ENCODE measurements at regions not wholly inside any gene's neighbourhood (a gene's known extent, or its start where the extent isn't known, plus 50 kb on each side); places are given as distances from the start of the nearest gene placed in this dataset.

DNA sequence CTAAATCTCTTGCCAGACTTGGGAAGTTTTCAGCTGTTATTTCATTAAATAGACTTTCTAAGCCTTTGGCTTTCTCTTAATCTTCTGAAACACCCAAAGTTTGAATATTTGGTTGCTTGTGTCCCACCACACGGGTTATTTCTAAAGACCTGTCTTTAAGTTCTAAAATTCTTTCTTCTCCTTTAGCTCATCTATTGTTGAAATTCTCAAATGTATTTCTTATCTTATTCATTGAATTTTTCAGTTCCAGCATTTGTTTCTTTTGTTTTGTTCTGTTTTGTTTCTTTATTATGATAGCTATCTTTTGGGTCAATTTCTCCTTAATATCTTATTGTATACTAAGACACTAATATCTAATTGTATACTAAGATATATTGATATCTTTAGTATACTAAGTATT lies 97.0 kb downstream of the ARRDC4 start (continued):
- TF ChIP-seq, protein P1, sequence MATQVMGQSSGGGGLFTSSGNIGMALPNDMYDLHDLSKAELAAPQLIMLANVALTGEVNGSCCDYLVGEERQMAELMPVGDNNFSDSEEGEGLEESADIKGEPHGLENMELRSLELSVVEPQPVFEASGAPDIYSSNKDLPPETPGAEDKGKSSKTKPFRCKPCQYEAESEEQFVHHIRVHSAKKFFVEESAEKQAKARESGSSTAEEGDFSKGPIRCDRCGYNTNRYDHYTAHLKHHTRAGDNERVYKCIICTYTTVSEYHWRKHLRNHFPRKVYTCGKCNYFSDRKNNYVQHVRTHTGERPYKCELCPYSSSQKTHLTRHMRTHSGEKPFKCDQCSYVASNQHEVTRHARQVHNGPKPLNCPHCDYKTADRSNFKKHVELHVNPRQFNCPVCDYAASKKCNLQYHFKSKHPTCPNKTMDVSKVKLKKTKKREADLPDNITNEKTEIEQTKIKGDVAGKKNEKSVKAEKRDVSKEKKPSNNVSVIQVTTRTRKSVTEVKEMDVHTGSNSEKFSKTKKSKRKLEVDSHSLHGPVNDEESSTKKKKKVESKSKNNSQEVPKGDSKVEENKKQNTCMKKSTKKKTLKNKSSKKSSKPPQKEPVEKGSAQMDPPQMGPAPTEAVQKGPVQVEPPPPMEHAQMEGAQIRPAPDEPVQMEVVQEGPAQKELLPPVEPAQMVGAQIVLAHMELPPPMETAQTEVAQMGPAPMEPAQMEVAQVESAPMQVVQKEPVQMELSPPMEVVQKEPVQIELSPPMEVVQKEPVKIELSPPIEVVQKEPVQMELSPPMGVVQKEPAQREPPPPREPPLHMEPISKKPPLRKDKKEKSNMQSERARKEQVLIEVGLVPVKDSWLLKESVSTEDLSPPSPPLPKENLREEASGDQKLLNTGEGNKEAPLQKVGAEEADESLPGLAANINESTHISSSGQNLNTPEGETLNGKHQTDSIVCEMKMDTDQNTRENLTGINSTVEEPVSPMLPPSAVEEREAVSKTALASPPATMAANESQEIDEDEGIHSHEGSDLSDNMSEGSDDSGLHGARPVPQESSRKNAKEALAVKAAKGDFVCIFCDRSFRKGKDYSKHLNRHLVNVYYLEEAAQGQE (IDR thresholded peaks at IDR 0.05), result no peak
- TF ChIP-seq EP300 (IDR thresholded peaks at IDR 0.05) (no peak), JUN (IDR thresholded peaks at IDR 0.05) (no peak)

DNA sequence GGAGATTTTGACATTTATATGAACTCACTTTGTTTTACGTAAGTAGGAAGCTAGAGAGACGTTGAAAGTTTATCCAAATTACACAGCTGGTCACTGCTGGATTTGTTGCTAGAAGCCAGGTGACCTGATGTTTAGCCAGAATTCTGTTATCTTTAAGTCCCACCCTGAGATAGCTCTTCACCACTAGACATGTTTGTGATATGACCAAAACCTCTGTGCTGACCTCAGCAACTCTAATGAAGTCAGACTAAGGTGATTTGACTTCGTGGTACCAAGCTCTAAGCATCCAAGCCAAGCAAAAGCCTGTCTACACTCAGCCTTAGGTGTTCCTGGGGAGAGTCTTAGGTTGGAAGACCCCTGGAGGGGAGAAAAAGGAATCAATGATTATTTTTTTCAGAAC lies 102.4 kb downstream of the ARRDC4 start:
- Histone ChIP-seq H3K4me1 (no peaks in the 10 kb centered on the region), H3K4me2 (no peak overlapping the region), H3K4me3 (no peak overlapping the region), H3K27ac (no peak overlapping the region), H3K9me3 (no peaks in the 10 kb centered on the region)
- WGBS (ENCODE audit: missing lambda C conversion rate), result 11% methylated on average over 3 of the region's 3 CpGs
- ATAC-seq (no peak), DNase-seq (ENCODE audit: low read depth in 1 of 2, low spot score in 1 of 2) (no peak), FAIRE-seq (no peak)
- ChIA-PET POLR2A (no interaction called here), CTCF (no interaction called here)
- TF ChIP-seq MAFK (IDR thresholded peaks at IDR 0.05; ENCODE audit: partially characterized antibody) (peak; percentile 62), ESRRA (IDR thresholded peaks at IDR 0.05; ENCODE audit: borderline replicate concordance, low read length) (no peak)

DNA sequence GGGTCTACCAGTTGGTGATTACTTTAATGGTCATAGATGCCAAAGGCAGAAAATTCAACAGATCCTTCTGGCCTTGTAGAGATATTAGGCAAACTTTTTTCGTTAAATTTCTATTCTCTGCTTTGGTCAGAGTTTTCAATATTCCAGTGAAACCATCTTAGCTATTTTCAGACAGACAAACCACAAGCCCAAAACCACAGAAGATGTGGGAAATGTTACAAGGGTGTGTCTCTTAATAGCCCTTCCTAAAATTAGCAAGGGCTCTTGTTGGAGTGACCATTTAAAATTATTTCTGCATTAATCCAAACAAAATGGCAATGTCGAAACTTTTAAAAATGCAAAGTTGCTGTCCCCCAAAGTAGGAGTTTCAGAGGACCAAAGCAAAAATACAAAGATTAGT lies 102.8 kb downstream of the ARRDC4 start:
- Histone ChIP-seq H3K27ac (no peak overlapping the region), H3K4me1 (no peaks in the 10 kb centered on the region), H3K4me2 (no peak overlapping the region), H3K4me3 (no peak overlapping the region), H3K9me3 (no peaks in the 10 kb centered on the region)
- CTCF ChIA-PET, result interaction anchor here (1.0 kb wide), 1 partner anchor 23 kb away, joined by 3 read pairs; no protein-coding TSS in a partner anchor
- DNase-seq (ENCODE audit: low read depth in 1 of 2, low spot score in 1 of 2), result no peak
- FAIRE-seq, result no peak
- TF ChIP-seq MYC (IDR thresholded peaks at IDR 0.05; ENCODE audit: borderline replicate concordance, low read length) (no peak), ZFP36 (IDR thresholded peaks at IDR 0.05; ENCODE audit: borderline replicate concordance, partially characterized antibody) (no peak), NPAS2 (CRISPR knock-in tag; IDR thresholded peaks at IDR 0.05; ENCODE audit: borderline replicate concordance) (no peak), GATA3 (IDR thresholded peaks at IDR 0.05; ENCODE audit: borderline replicate concordance) (no peak), POLR2A (IDR thresholded peaks at IDR 0.05; ENCODE audit: low read length) (no peak), TFCP2L1 (CRISPR knock-in tag; IDR thresholded peaks at IDR 0.05) (no peak)
- POLR2A ChIA-PET, result no interaction called here
- 3% methylated on average over 2 of the region's 2 CpGs for WGBS (ENCODE audit: missing lambda C conversion rate)
- no peak for ATAC-seq

DNA sequence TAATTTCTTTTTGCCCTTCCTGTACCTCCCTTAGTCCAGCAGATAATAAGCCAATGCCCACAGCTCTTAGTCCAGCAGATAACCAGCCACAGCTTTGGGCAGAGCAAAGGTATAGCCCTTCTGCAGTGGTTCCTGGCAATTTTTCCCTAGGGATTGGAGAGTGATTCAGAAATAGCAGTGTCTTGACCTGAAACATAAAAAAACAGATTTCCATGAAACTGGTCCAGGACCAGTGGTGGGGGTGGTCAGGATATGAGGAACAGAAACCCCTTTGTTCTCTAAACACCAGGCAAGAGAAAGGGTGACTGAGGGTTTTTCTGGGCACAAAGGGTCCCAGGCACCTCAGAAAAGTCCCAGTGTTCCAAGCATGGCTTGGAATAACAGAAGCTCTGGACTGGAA lies 103.4 kb downstream of the ARRDC4 start:
- CTCF ChIA-PET, result interaction anchor here (1.0 kb wide), 1 partner anchor 22 kb away, joined by 3 read pairs; no protein-coding TSS in a partner anchor
- POLR2A ChIA-PET, result no interaction called here
- TF ChIP-seq FOSL2 (IDR thresholded peaks at IDR 0.05) (no peak), FOSL2 (CRISPR knock-in tag; IDR thresholded peaks at IDR 0.05) (no peak), CEBPB (IDR thresholded peaks at IDR 0.05) (no peak), SREBF2 (IDR thresholded peaks at IDR 0.05) (no peak), FOXS1 (CRISPR knock-in tag; IDR thresholded peaks at IDR 0.05) (no peak), ZC3H11A (IDR thresholded peaks at IDR 0.05) (no peak), MAZ (IDR thresholded peaks at IDR 0.05; ENCODE audit: borderline replicate concordance, low read depth, low read length) (no peak)
- TF ChIP-seq, protein P1 (IDR thresholded peaks at IDR 0.05), result no peak
- TF ChIP-seq, protein P2, sequence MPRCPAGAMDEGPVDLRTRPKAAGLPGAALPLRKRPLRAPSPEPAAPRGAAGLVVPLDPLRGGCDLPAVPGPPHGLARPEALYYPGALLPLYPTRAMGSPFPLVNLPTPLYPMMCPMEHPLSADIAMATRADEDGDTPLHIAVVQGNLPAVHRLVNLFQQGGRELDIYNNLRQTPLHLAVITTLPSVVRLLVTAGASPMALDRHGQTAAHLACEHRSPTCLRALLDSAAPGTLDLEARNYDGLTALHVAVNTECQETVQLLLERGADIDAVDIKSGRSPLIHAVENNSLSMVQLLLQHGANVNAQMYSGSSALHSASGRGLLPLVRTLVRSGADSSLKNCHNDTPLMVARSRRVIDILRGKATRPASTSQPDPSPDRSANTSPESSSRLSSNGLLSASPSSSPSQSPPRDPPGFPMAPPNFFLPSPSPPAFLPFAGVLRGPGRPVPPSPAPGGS (IDR thresholded peaks at IDR 0.05), result no peak
- TF ChIP-seq, protein P3, sequence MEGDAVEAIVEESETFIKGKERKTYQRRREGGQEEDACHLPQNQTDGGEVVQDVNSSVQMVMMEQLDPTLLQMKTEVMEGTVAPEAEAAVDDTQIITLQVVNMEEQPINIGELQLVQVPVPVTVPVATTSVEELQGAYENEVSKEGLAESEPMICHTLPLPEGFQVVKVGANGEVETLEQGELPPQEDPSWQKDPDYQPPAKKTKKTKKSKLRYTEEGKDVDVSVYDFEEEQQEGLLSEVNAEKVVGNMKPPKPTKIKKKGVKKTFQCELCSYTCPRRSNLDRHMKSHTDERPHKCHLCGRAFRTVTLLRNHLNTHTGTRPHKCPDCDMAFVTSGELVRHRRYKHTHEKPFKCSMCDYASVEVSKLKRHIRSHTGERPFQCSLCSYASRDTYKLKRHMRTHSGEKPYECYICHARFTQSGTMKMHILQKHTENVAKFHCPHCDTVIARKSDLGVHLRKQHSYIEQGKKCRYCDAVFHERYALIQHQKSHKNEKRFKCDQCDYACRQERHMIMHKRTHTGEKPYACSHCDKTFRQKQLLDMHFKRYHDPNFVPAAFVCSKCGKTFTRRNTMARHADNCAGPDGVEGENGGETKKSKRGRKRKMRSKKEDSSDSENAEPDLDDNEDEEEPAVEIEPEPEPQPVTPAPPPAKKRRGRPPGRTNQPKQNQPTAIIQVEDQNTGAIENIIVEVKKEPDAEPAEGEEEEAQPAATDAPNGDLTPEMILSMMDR (IDR thresholded peaks at IDR 0.05), result no peak
- TF ChIP-seq, protein P4, sequence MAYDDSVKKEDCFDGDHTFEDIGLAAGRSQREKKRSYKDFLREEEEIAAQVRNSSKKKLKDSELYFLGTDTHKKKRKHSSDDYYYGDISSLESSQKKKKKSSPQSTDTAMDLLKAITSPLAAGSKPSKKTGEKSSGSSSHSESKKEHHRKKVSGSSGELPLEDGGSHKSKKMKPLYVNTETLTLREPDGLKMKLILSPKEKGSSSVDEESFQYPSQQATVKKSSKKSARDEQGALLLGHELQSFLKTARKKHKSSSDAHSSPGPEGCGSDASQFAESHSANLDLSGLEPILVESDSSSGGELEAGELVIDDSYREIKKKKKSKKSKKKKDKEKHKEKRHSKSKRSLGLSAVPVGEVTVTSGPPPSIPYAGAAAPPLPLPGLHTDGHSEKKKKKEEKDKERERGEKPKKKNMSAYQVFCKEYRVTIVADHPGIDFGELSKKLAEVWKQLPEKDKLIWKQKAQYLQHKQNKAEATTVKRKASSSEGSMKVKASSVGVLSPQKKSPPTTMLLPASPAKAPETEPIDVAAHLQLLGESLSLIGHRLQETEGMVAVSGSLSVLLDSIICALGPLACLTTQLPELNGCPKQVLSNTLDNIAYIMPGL (CRISPR knock-in tag; IDR thresholded peaks at IDR 0.05; ENCODE audit: borderline replicate concordance), result no peak

More for the DNA sequence above, 103.4 kb downstream of the ARRDC4 start:
- FAIRE-seq (no peak), ATAC-seq (no peak), DNase-seq (ENCODE audit: low read depth in 1 of 2, low spot score in 1 of 2) (no peak)
- H3K27ac ChIP-seq, result no peak overlapping the region
- H3K9me3 ChIP-seq, result no peaks in the 10 kb centered on the region
- no peak overlapping the region for H3K4me2 ChIP-seq
- no peaks in the 10 kb centered on the region for H3K4me1 ChIP-seq
- no peak overlapping the region for H3K4me3 ChIP-seq

All from A549 (cell line).